HEK293T (cell line): ENCODE measurements at regions not wholly inside any gene's neighbourhood (a gene's known extent, or its start where the extent isn't known, plus 50 kb on each side); places are given as distances from the start of the nearest gene placed in this dataset.
"Not testable (repeated sequence)": the region's sequence is repeated elsewhere in the genome, so short reads cannot be mapped to it uniquely, and the experiment has no call there.

Experiments used
- ARNT ChIP-seq: fragments of 450-650 bp; IDR thresholded peaks from 2 replicates; pipeline ENCODE4 v1.6.1; 2017; ENCODE audit warnings: mild to moderate bottlenecking
- BHLHE40 ChIP-seq: fragments of 450-650 bp; IDR thresholded peaks from 2 replicates; pipeline ENCODE4 v1.6.1; 2016; ENCODE audit warnings: mild to moderate bottlenecking, moderate library complexity, borderline replicate concordance
- CTBP1 ChIP-seq: fragments of 450-650 bp; IDR thresholded peaks from 2 replicates; pipeline ENCODE4 v1.6.1; 2016; ENCODE audit warnings: borderline replicate concordance
- FOXA1 ChIP-seq: fragments of 450-650 bp; IDR thresholded peaks from 2 replicates; pipeline ENCODE4 v1.6.1; 2016; ENCODE audit warnings: mild to moderate bottlenecking
- FOXM1 ChIP-seq: fragments of 450-650 bp; IDR thresholded peaks from 2 replicates; pipeline ENCODE4 v1.6.1; 2017; ENCODE audit warnings: mild to moderate bottlenecking, borderline replicate concordance
- HDGF ChIP-seq: fragments of 450-650 bp; IDR thresholded peaks from 2 replicates; pipeline ENCODE4 v1.6.1; 2017; ENCODE audit warnings: antibody characterized with exemption, borderline replicate concordance
- L3MBTL2 ChIP-seq: fragments of 450-650 bp; conservative IDR thresholded peaks from 2 replicates; pipeline ENCODE4 v1.6.1; 2016; ENCODE audit warnings: mild to moderate bottlenecking
- NFRKB ChIP-seq: fragments of 450-650 bp; IDR thresholded peaks from 2 replicates; pipeline ENCODE4 v1.6.1; 2016; ENCODE audit warnings: mild to moderate bottlenecking, moderate library complexity
- SP1 ChIP-seq: fragments of 450-650 bp; IDR thresholded peaks from 2 replicates; pipeline ENCODE4 v1.6.1; 2017
- SUZ12 ChIP-seq: fragments of 450-650 bp; IDR thresholded peaks from 2 replicates; pipeline ENCODE4 v1.6.1; 2016; ENCODE audit warnings: mild to moderate bottlenecking
- TARDBP ChIP-seq: fragments of 450-650 bp; IDR thresholded peaks from 2 replicates; pipeline ENCODE4 v1.6.1; 2016
- TF ChIP-seq, protein P1 (sequence below): fragments of 450-650 bp; IDR thresholded peaks from 2 replicates; pipeline ENCODE4 v1.6.1; 2016

DNA sequence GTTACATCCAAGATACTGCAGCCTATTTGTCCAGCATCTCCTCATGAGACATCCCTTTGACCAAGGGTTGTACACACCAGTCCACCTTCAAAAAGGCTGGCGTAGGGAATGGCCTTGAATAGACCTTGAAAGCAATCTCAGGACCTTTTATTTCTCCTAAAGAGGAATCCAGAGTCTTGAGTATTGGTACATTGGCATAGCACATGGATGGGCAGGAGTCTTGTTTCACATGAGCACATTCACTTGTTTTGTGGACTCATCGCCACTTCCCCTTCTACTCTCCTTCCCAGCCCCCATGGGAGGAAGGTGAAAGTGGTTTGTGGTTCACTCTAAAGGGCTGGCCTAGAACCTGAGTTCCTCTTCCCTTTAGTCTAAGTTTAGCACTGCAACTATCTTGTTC is 229.8 kb upstream of the TEKT4 start:
- not testable (repeated sequence) for TF ChIP-seq CTBP1, ARNT, HDGF, TARDBP, SP1, SUZ12, NFRKB, BHLHE40, FOXA1, FOXM1, L3MBTL2
- TF ChIP-seq, protein P1, sequence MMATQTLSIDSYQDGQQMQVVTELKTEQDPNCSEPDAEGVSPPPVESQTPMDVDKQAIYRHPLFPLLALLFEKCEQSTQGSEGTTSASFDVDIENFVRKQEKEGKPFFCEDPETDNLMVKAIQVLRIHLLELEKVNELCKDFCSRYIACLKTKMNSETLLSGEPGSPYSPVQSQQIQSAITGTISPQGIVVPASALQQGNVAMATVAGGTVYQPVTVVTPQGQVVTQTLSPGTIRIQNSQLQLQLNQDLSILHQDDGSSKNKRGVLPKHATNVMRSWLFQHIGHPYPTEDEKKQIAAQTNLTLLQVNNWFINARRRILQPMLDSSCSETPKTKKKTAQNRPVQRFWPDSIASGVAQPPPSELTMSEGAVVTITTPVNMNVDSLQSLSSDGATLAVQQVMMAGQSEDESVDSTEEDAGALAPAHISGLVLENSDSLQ: not testable (repeated sequence)
